HEK293T (cell line): ENCODE measurements at regions not wholly inside any gene's neighbourhood (a gene's known extent, or its start where the extent isn't known, plus 50 kb on each side); places are given as distances from the start of the nearest gene placed in this dataset.

Experiments used
- BHLHE40 ChIP-seq: fragments of 450-650 bp; IDR thresholded peaks from 2 replicates; pipeline ENCODE4 v1.6.1; 2016; ENCODE audit warnings: mild to moderate bottlenecking, moderate library complexity, borderline replicate concordance
- ELF4 ChIP-seq: fragments of 450-650 bp; IDR thresholded peaks from 2 replicates; pipeline ENCODE4 v1.6.1; 2017; ENCODE audit warnings: antibody characterized with exemption
- FOXA1 ChIP-seq: fragments of 450-650 bp; IDR thresholded peaks from 2 replicates; pipeline ENCODE4 v1.6.1; 2016; ENCODE audit warnings: mild to moderate bottlenecking
- FOXM1 ChIP-seq: fragments of 450-650 bp; IDR thresholded peaks from 2 replicates; pipeline ENCODE4 v1.6.1; 2017; ENCODE audit warnings: mild to moderate bottlenecking, borderline replicate concordance
- HDGF ChIP-seq: fragments of 450-650 bp; IDR thresholded peaks from 2 replicates; pipeline ENCODE4 v1.6.1; 2017; ENCODE audit warnings: antibody characterized with exemption, borderline replicate concordance
- SP1 ChIP-seq: fragments of 450-650 bp; IDR thresholded peaks from 2 replicates; pipeline ENCODE4 v1.6.1; 2017
- SUZ12 ChIP-seq: fragments of 450-650 bp; IDR thresholded peaks from 2 replicates; pipeline ENCODE4 v1.6.1; 2016; ENCODE audit warnings: mild to moderate bottlenecking
- TARDBP ChIP-seq: fragments of 450-650 bp; IDR thresholded peaks from 2 replicates; pipeline ENCODE4 v1.6.1; 2016

DNA sequence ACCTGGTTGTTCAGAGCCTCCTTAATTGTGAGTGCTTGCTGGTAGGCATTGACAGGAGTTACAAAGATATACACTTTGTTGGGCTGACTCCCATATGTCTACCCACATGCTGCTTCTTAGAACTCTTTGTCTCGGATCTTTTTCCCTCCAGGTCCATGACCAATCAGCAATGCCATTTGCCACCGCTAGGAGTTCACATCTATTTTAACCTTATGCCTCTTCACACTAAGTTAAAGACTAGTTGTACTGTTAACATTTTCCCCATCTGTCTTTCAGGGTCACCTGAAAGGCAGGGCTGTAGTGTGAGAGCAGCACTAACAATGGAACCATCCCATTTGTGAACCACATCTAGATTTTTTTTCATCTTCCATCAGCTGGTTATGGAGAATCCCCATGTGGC is 226.7 kb upstream of the NPY start:
- TF ChIP-seq SP1: no peak
- TF ChIP-seq BHLHE40: no peak
- no peak for TF ChIP-seq HDGF
- TF ChIP-seq FOXM1: no peak
- TF ChIP-seq TARDBP: no peak
- no peak for TF ChIP-seq SUZ12
- TF ChIP-seq FOXA1: no peak
- no peak for TF ChIP-seq ELF4
